G401 (cell line): ENCODE measurements at regions not wholly inside any gene's neighbourhood (a gene's known extent, or its start where the extent isn't known, plus 50 kb on each side); places are given as distances from the start of the nearest gene placed in this dataset.
A peak's percentile ranks its signal among the peaks of the same experiment; 100 is the strongest.

Experiments
- DNase-seq: peaks from one replicate; pipeline ENCODE4 v3.0.0-alpha.2; 2015; ENCODE audit warnings: low spot score
- in situ Hi-C: cut with HindIII; loops from 2 replicates; pipeline ENCODE4 v1.10.0; 2016; ENCODE audit warnings: low sequenced_read_pairs, mixed read lengths

DNA sequence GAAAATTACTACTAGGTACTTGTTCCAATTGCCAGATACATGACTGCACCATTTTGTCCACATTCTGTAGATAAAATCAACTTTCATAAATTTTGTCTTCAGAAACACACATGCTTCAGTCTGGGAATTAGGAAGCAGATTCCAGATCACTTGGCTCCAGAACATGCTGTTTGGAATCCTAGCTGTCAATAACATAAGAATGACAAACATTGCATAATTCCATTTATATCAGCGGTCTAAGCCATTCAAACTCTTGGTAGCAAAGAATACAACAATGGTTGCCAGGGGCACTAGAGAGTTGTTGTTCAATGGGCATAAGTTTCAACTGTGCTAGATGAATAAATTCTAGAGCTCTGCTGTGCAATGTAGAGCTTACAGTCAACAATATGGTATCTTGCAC is 1112.1 kb upstream of the AGA start:
- no peak for DNase-seq
- in situ Hi-C loops: no loop called here

DNA sequence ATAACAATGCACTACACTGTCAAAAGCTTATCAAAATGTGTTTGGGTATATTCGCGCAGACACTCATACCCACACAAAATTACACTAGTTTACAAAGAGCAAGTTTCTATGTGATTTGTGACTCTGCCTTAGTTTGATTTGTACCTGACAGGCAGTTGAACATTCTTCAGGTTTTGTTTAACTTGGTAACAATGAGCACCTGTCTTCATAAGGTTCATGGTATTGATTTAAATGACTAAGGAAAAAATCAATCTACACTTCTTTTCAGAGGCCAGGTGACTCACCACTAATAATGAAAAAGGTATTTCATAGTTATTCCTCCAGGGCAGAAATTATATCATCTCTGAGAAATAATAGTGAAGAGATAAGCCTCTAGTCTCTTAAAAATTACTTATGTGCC is 1114.6 kb upstream of the AGA start:
- in situ Hi-C loops: no loop called here
- no peak for DNase-seq

DNA sequence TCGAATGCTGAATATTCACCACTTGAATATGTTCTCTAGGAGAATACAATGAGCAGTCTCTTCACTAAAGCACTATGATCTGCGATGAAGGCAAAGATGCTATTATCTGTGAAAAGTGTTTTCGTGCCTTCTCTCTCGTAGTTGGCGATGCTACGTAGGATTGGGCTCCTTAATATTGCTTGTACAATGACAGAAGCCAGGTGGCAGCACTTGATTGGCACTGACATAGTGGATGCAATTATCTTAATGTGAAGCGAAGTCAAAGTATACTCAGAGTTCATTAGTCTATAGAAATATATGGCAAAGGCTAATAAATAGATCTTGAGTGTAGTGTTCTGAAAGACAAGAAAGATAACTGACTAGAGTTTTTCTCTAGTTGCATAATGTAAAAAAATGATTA is 1135.7 kb upstream of the AGA start:
- in situ Hi-C loops: no loop called here
- peak; percentile 6 for DNase-seq

DNA sequence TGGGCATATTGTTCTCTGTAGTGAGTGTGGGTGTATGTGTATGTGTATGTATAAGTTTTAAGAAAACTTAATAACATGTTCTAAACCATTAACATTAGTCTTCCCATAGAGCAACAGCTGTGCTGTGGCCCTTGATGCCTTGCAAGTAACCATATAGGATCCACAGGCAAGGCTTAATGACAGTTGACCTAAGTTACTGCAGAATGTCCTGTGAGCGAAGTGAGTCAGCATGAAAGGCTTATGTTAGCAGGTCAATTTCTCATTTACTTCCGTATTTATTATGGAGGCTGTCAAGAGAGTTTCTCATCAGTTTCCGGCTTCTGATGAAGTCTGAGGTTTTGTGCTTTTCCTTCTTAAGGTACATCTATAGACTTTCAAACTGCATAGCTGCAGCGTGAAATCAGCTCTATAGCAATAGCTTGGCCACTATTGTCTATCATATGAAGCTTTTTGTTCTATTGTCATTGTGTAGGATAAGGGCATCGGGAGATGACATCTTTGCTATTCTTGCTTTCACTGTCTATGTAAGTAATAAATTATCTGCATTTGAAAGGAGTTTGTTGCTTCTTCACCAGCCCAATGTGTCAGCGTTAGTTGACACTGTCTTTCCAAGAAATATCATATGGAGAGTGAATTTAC is 1153.4 kb upstream of the AGA start:
- DNase-seq: no peak
- in situ Hi-C loops: no loop called here

DNA sequence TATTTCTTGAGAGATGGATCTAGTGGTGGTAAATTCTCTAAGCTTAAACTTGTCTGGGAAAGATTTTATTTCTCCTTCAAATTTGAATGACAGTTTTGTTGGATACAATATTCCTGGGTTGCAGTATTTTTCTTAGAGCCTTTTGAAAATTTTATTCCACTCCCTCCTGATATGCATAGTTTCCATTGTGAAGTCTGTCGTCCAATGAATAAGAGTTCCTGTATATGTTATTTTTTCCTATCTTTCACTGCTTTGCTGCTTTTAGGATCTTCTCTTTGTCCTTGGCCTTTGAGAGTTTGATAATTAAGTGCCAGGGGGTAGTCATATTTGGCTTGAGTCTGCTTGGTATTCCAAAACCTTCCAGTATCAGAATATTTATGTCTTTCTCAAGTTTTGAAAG is 1156.4 kb upstream of the AGA start:
- no peak for DNase-seq
- in situ Hi-C loops: no loop called here

DNA sequence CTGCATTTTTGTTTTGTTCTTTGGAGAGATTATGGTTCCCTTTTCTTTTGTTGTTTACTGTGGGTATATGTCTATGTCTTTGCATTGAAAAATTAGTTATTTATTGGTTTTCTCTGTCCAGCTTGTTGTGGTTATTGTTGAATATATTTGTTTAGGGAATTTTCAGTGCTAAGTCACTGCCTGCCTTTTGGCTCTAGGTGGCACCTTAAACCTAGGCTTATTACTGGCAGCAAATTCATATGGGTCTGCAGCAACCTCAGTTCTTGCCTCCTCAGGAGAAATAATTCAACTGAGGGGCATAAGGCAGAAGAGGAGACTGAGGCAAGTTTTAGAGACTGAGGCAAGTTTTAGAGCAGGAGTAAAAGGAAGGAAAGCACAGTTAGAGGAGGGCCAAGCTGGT is 1157.3 kb upstream of the AGA start:
- no peak for DNase-seq
- in situ Hi-C loops: no loop called here

DNA sequence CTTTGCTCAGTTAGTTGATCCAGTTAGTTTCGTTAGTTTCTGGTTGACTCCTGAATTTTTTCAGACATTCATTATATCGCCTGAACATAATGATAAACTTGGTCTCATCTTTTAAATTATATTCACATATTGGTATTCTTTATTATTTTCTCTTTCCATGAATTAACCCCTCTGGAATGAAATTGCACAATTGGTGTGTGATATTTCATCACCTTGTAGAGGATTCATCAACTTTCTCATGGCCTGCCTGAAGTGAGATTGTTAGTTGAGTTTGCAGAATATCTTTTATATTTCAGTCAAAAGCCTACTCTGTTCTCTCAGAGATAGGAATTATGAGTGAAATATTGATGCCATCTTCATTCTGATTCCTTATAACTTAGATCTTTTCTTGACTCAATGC is 1160.6 kb upstream of the AGA start:
- no peak for DNase-seq
- in situ Hi-C loops: no loop called here

DNA sequence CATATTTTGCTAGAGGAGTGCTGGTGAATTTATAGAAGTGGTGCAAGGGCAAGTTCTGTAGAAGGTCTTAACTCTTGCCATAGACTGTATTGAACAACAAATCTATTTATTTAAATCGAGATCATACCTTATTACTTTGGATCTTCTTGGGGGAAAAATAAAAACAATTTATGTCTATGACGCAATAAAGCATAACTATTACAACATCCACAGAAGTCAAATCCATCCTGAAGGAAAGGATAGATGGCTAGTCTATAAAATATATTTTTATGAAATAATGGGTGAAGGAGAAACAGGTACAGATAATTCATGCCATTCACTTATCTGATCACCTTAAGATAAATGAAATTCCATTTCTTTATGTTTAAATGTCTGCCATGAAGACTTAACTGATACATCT is 1168.8 kb upstream of the AGA start:
- in situ Hi-C loops: no loop called here
- DNase-seq: no peak

DNA sequence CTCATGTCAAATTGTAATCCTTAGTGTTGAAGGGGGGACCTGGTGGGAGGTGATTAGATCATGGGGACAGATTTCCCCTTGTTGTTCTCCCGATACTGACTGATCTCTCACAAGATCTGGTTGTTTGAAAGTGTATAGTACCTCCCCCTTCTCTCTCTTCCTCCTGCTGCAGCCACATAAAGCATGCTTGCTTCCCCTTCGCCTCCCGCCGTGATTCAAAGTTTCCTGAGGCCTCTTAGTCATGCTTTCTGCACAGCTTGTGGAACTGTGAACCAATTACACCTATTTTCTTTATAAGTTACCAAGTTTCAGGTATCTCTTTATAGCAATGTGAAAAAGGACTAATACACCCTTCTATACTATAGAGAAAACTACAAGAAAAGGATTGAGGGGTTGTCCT is 1170.5 kb upstream of the AGA start:
- no peak for DNase-seq
- in situ Hi-C loops: no loop called here

DNA sequence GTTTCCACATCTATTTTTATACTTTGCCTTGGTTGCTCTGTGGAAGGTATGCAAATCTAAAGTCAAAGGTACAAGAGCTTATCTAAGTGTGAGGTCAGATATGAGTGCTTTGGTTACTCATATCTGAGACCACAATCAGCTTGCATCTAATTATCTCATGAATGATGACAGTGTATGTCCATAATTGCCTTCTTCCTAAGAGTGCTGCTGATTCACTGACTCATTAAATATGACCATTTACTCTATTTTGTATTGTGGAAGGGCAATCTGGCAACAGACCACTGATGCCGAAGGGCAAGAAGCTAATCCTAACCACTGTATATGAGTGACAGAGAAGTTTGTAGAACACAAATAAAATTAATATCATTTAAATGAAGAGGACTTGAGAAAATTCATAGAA is 1190.2 kb upstream of the AGA start:
- no peak for DNase-seq
- in situ Hi-C loops: no loop called here

DNA sequence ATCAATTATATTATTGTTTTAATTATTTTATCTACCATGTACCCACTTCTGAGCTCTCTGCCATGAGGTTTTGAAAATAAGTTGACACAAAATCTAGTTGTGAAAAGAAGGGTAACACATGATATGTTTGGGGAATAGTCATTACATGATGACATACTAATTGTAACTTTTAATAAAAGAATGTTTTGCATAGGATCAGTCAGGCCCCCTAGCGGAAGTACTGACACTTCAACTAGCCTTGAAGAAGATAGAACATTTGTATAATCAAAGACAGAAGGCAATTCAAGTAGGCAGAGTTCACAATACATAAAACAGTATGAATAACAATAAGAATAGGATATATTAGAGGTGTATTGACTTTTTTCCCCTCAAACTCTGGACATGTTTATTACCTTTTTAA is 1191.0 kb upstream of the AGA start:
- no peak for DNase-seq
- in situ Hi-C loops: no loop called here

DNA sequence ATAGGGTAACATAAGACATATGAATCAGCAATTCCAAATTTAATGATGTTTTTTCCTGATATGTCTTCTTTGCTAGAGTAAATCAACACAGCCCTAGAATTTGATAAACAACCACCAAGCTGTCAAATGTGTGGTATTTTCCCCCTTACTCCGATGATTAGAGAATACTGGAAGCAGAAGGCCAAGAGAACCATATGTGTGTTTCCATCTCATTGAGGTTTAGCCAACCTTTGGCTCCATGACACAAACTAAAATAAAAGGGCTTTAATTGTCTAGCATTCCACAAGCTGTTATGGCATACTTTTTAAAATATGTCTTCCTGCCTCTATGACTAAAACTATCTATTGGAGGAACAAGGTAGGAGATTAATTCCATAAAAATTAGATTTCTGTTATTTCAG is 1222.4 kb upstream of the AGA start:
- peak; percentile 79 for DNase-seq
- in situ Hi-C loops: no loop called here

DNA sequence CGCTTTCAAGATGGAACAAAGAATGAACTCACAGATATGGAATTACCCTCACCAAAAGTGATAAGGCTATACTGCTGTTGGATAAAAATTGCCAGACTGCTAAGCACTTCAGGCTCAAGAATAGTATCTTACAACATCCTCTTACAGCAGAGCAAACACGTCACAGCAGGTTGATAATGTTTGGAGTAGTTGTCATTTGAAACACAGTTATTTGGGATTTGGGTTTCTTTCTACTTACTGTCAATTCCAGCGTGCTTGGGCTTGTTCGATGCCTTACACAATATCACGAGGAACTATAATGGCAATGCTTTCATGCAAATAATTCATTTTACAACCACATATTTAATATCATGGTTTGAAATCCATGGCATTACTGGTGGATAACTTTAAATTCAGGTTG is 1223.7 kb upstream of the AGA start:
- in situ Hi-C loops: no loop called here
- DNase-seq: no peak

DNA sequence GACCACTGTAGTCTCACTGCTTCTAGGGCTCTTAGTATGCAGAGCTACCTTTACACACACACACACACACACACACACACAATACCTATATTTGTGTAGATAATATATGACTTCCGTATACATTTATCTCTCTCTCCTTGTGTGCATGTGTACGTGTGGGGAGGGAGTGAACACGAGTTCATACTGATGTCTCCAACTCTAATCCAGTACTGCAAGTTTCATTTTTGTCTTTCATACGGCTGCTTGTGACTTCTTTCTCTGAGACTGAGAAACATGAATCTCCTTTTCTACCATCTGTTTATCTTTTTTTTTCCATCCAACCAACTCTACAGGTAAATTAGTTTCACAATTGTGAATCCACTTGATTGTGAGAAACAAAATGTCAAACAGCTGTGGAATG is 1229.5 kb upstream of the AGA start:
- in situ Hi-C loops: no loop called here
- no peak for DNase-seq

DNA sequence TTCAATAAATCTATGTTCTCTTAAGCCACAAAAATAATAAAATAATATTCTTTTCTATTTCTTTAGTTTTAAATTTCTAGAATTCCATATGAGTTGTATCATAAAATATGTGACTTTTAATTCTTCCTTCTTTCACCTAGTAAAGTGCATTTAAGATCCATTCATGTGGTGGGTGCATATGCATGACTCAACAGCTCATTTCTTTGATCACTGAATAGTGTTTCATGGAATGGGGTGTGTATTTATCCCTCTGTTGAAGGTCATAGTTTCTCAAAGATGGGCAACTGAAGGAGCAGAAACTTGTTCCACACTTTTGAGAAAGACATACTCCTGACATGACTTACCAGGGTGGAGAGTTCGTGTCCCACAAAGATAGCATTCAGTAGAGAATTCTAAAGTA is 1230.3 kb upstream of the AGA start:
- in situ Hi-C loops: no loop called here

DNA sequence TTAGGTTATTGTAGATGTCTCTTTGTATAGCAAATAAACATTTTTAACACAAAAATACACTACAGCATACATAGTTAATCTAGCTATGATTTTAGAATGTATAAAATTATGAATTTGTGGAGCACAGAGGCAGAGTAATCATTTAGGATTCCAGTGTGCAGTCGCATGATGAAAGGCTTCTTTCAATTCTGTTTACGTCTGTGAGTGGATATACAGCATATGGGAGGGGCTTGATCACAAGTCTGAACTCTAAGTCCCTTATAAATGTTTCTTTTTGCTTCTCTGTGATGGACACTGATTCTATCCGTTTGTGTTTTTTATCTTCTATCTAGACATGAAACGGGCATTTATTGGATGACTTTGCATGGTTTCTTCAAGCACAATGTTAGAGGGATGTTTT is 1239.6 kb upstream of the AGA start:
- in situ Hi-C loops: no loop called here
- DNase-seq: no peak

More for the DNA sequence above, 1230.3 kb upstream of the AGA start:
- DNase-seq: no peak

DNA sequence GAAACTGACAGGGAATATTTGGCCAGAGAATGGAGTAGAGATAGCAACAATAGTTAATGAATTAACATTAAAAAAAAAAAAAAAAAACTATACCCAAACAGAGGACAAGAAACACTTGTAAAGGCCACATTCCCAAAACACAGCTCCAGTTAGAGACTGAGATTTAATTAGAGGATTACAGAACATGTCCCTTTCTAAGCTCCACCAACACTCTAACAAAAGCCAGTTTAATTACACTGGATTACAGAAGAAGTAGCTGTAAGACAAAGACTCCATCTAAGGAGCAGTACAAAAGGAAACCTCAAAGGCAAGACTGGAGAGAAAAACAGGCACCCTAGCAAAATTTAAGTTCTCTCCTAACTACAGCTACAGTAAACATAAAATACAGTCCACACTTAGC is 1247.7 kb upstream of the AGA start:
- in situ Hi-C loops: no loop called here
- no peak for DNase-seq

DNA sequence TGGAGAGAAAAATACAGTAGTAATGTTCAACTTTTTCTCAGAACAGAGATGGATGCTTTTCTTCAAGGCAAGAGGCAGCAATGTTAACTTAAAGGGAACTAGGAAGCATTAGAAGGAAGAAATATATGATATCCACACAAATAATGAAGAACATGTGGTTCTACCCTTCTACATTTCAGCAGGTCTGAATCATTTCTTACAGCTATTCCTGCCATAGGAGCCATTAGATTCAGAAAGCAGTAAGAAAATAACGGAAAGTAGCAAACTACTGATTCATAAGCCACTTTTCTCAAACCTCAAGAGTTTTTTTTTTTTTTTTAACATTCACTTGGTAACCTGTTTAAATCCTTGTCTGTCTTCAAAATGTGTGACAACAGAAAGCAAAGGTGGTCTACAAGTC is 1251.6 kb upstream of the AGA start:
- in situ Hi-C loops: no loop called here

DNA sequence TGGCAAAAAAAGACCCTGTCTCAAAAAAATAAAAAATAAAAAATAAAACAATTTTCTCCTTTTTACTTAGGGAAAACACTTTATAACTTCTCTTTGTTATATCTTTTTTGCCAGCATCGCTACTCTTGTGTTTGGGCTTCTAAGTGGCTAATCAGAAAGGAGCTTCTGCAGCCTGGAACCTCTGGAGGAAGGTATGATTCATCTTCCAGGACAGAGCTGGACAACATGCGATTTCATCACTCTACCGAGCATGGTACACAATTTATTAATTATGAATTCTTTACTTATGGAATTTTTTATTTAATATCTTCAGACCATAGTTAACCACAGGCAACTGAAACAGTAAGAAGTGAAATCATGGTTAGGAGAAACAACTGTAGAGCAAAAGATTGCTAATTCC is 1254.3 kb upstream of the AGA start:
- in situ Hi-C loops: no loop called here
- DNase-seq: no peak

More for the DNA sequence above, 1251.6 kb upstream of the AGA start:
- no peak for DNase-seq

DNA sequence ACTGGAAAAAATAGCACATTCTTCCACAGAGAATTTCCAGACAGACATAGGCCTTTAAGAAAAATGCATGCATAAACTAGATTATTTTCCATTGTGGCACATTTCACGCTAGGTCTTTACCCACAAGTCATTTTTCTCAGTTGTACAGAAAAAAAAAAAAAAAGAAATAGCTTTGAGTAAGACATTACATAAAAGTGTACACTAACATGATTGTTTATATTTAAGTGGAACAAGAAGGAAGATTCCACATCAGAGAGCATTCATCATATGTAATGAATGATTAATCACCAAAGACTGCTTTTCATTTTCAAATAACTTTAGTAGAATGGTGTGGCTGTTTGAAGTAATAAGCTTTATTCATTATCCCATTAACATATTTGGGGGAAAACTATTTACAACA is 1270.2 kb upstream of the AGA start:
- in situ Hi-C loops: no loop called here
- no peak for DNase-seq

DNA sequence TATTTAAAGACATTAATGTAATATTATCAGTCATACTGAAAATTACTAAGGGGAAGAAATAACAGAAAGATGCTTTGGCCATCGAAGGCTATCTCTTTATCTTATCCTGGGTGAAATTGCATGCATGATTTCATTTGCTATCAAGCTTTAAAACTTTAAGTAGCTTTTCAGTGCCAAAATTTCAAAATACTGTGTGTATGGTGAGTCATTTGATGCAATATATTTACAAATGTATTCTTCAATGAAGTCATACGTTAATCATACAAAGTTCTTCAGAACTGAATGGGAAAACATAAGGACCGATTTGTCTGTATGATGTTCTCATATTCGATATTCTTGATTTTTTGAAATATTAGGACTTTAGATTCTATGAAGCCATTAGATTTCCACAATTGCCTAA is 1295.8 kb upstream of the AGA start:
- in situ Hi-C loops: no loop called here
- no peak for DNase-seq

DNA sequence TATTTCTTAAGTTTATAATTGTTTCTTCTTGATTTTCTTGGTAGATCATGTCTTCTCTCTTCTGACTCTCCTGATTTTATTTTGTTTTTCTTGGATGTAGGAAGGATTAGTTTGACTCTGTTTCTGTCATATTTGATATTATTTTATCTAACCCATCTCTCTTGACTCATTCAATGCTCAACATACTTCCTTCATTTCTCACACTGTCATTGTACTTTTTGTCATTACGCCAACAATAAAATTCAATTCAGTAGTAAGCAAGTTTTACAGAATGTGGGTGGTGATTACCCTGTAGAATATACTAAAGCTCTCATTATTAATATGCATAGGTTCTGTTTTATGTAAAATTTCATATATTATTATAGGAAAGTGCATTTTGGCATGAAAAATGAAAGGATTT is 1303.0 kb upstream of the AGA start:
- no peak for DNase-seq
- in situ Hi-C loops: no loop called here
